H9 (cell line): ENCODE measurements at regions not wholly inside any gene's neighbourhood (a gene's known extent, or its start where the extent isn't known, plus 50 kb on each side); places are given as distances from the start of the nearest gene placed in this dataset.

ENCODE experiments used
- DNase-seq: peaks from one replicate; pipeline ENCODE4 v3.0.0-alpha.2; 2017
- H2AFZ ChIP-seq: one replicate; pipeline ENCODE4 v1.6.1; 2013; ENCODE audit warnings: mild to moderate bottlenecking, low read length, control low read depth, moderate library complexity
- H2AK5ac ChIP-seq: 2 replicates; pipeline ENCODE4 v1.6.1; 2013; ENCODE audit warnings: low read length, control low read depth, mixed read lengths; ENCODE audit not compliant: insufficient read length
- H2BK120ac ChIP-seq: one replicate; pipeline ENCODE4 v1.6.1; 2013; ENCODE audit warnings: low read depth, mild to moderate bottlenecking, low read length, control low read depth, inconsistent platforms; ENCODE audit not compliant: poor library complexity, severe bottlenecking
- H2BK12ac ChIP-seq: 2 replicates; pipeline ENCODE4 v1.6.1; 2013; ENCODE audit warnings: low read length, control low read depth, mixed read lengths, low read depth; ENCODE audit not compliant: insufficient read length
- H2BK15ac ChIP-seq: 2 replicates; pipeline ENCODE4 v1.6.1; 2013; ENCODE audit warnings: low read depth, low read length, control low read depth
- H2BK20ac ChIP-seq: one replicate; pipeline ENCODE4 v1.6.1; 2013; ENCODE audit warnings: low read depth, mild to moderate bottlenecking, low read length, control low read depth, inconsistent platforms; ENCODE audit not compliant: poor library complexity, severe bottlenecking
- H2BK5ac ChIP-seq: 2 replicates; pipeline ENCODE4 v1.6.1; 2013; ENCODE audit warnings: low read length, control low read depth, mixed read lengths; ENCODE audit not compliant: insufficient read length
- H3K14ac ChIP-seq: 2 replicates; pipeline ENCODE4 v1.6.1; 2013; ENCODE audit warnings: low read length, control low read depth; ENCODE audit not compliant: insufficient read depth
- H3K18ac ChIP-seq: 2 replicates; pipeline ENCODE4 v1.6.1; 2013; ENCODE audit warnings: low read depth, mild to moderate bottlenecking, mixed read lengths, low read length, control low read depth; ENCODE audit not compliant: insufficient read length
- H3K23ac ChIP-seq: 2 replicates; pipeline ENCODE4 v1.6.1; 2013; ENCODE audit warnings: low read length, control low read depth, mixed read lengths, low read depth; ENCODE audit not compliant: insufficient read length
- H3K23me2 ChIP-seq: 2 replicates; pipeline ENCODE4 v1.6.1; 2013; ENCODE audit warnings: low read depth, mild to moderate bottlenecking, mixed read lengths, low read length, control low read depth; ENCODE audit not compliant: insufficient read length, poor library complexity, severe bottlenecking
- H3K27ac ChIP-seq: 2 replicates; pipeline ENCODE4 v1.5.1; 2013; ENCODE audit warnings: low read length, control low read depth, mixed read lengths, low read depth; ENCODE audit not compliant: insufficient read length
- H3K27me3 ChIP-seq: 2 replicates; pipeline ENCODE4 v1.6.1; 2013; ENCODE audit warnings: low read length, control low read depth, inconsistent platforms; ENCODE audit not compliant: insufficient read depth
- H3K4ac ChIP-seq: 2 replicates; pipeline ENCODE4 v1.6.1; 2013; ENCODE audit warnings: low read depth, mild to moderate bottlenecking, control low read depth, inconsistent platforms, low read length, moderate library complexity
- H3K4me1 ChIP-seq: 2 replicates; pipeline ENCODE4 v1.6.1; 2013; ENCODE audit warnings: low read length, control low read depth, inconsistent platforms; ENCODE audit not compliant: insufficient read depth
- H3K4me2 ChIP-seq: 2 replicates; pipeline ENCODE4 v1.6.1; 2013; ENCODE audit warnings: low read length, control low read depth, mixed read lengths; ENCODE audit not compliant: insufficient read length, insufficient read depth
- H3K56ac ChIP-seq: 2 replicates; pipeline ENCODE4 v1.6.1; 2013; ENCODE audit warnings: low read depth, mild to moderate bottlenecking, mixed read lengths, low read length, control low read depth; ENCODE audit not compliant: insufficient read length
- H3K79me1 ChIP-seq: 2 replicates; pipeline ENCODE4 v1.6.1; 2013; ENCODE audit warnings: low read depth, mild to moderate bottlenecking, moderate library complexity, low read length, control low read depth, inconsistent platforms; ENCODE audit not compliant: insufficient read depth, poor library complexity, severe bottlenecking
- H3K79me2 ChIP-seq: 2 replicates; pipeline ENCODE4 v1.6.1; 2013; ENCODE audit warnings: low read length, control low read depth, inconsistent platforms; ENCODE audit not compliant: insufficient read depth
- H3K9ac ChIP-seq: 2 replicates; pipeline ENCODE4 v1.6.1; 2013; ENCODE audit warnings: low read length, control low read depth, mixed read lengths; ENCODE audit not compliant: insufficient read length; ENCODE audit errors: extremely low read depth
- H3K9me3 ChIP-seq: one replicate; pipeline ENCODE4 v1.6.1; 2013; ENCODE audit warnings: low read depth, low read length, inconsistent platforms; ENCODE audit not compliant: control insufficient read depth
- H3T11ph ChIP-seq: one replicate; pipeline ENCODE4 v1.6.1; 2013; ENCODE audit warnings: mild to moderate bottlenecking, low read length, control low read depth, inconsistent platforms
- H4K20me1 ChIP-seq: one replicate; pipeline ENCODE4 v1.6.1; 2013; ENCODE audit not compliant: control insufficient read depth, insufficient read length, insufficient read depth
- H4K5ac ChIP-seq: 2 replicates; pipeline ENCODE4 v1.6.1; 2013; ENCODE audit warnings: low read depth, mild to moderate bottlenecking, mixed read lengths, low read length, control low read depth; ENCODE audit not compliant: insufficient read length
- H4K8ac ChIP-seq: replicated peaks from 2 replicates; pipeline ENCODE4 v1.6.1; 2013; ENCODE audit warnings: low read length, control low read depth, mixed read lengths, low read depth; ENCODE audit not compliant: insufficient read length
- H4K91ac ChIP-seq: 2 replicates; pipeline ENCODE4 v1.6.1; 2013; ENCODE audit warnings: low read depth, mild to moderate bottlenecking, moderate library complexity, mixed read lengths, low read length, control low read depth; ENCODE audit not compliant: insufficient read length
- H3K27ac Mint-ChIP-seq, 3 experiments: 2 replicates in 2 of 3; 3 replicates in 1 of 3; pipeline ENCODE4 v1.8.0; 2020 to 2021; ENCODE audit warnings: mixed read lengths in 3 of 3, mild to moderate bottlenecking in 1 of 3, moderate library complexity in 1 of 3
- H3K27me3 Mint-ChIP-seq: 2 replicates; pipeline ENCODE4 v1.8.0; 2021; ENCODE audit warnings: low read depth, mild to moderate bottlenecking, moderate library complexity, mixed read lengths
- H3K36me3 Mint-ChIP-seq, 3 experiments: 2 replicates in 2 of 3; 3 replicates in 1 of 3; pipeline ENCODE4 v1.8.0; 2020 to 2021; ENCODE audit warnings: low read depth in 3 of 3, mixed read lengths in 3 of 3; ENCODE audit not compliant: insufficient read depth in 1 of 3
- H3K4me1 Mint-ChIP-seq, 2 experiments: 2 replicates each; pipeline ENCODE4 v1.8.0; 2020; ENCODE audit warnings: mixed read lengths in 2 of 2
- H3K4me3 Mint-ChIP-seq, 2 experiments: 2 replicates in 1 of 2; 3 replicates in 1 of 2; pipeline ENCODE4 v1.8.0; 2020 to 2021; ENCODE audit warnings: mild to moderate bottlenecking in 2 of 2, mixed read lengths in 2 of 2, moderate library complexity in 1 of 2
- H3K9me3 Mint-ChIP-seq, 2 experiments: 2 replicates in 1 of 2; 3 replicates in 1 of 2; pipeline ENCODE4 v1.8.0; 2020; ENCODE audit warnings: mild to moderate bottlenecking in 2 of 2, mixed read lengths in 2 of 2, moderate library complexity in 1 of 2
- WGBS: extraction: QIAGEN DNeasy Blood & Tissue Kit; methylation state at CpG from one replicate; pipeline ENCODE4 v1.1.7; 2013; ENCODE audit warnings: missing lambda C conversion rate, low lambda C conversion rate, mixed read lengths; ENCODE audit not compliant: insufficient read length; ENCODE audit errors: extremely low coverage; 5-methylcytosine and 5-hydroxymethylcytosine counted together
- TF ChIP-seq, protein P1 (sequence below): fragments of 200-600 bp; sonication (generic); conservative IDR thresholded peaks from 3 replicates; pipeline ENCODE4 v1.8.0; 2021; ENCODE audit warnings: antibody characterized with exemption, mild to moderate bottlenecking

DNA sequence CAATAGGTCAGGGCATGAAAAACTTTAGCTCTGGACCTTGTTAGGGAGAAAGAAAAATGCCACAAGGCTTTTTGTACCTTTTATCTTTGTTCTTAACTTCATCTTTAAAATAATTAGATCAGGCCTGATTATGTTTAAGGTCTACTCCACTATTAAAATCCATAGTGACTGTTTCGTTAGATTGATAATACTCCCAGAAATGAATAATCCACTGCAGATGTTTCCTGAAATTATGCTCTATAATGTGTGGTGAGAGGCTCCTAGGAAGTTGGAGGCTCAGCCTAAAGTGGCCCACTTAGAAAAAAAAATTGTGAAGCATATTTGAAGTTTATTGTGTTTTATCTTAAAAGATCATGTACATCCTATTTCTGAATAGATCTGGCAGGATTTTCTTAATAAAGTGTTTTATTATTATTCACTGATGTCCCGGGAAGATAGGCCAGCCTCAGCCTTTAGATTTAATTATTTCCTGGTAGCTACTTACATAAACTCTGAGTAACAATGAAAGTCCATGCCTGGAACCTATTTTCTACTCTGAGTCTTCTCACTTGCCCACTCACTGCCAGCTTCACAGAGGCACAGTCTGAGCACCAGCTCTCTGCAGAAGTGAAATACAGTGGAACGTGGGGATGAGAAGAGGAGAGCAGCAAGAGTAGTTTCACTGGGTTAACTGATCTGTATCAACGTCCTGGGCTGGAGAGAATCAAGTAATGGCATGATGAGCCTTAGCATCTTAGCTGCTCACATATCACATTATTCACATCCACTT, 126.8 kb upstream of the TMEM170B start:
- Histone ChIP-seq H3K18ac (no peak overlapping the region), H3K56ac (no peak overlapping the region), H3K9me3 (no peaks in the 10 kb centered on the region), H3K79me1 (no peaks in the 10 kb centered on the region), H4K20me1 (no peaks in the 10 kb centered on the region), H3K4me2 (no peak overlapping the region), H3T11ph (no peak overlapping the region), H3K27ac (no peak overlapping the region), H3K4ac (no peak overlapping the region), H4K5ac (no peak overlapping the region), H2BK20ac (no peak overlapping the region), H2BK12ac (no peak overlapping the region), H3K79me2 (no peaks in the 10 kb centered on the region), H2BK120ac (no peak overlapping the region), H4K91ac (no peak overlapping the region), H3K23me2 (no peaks in the 10 kb centered on the region), H3K9ac (no peak overlapping the region), H2BK15ac (no peak overlapping the region), H2BK5ac (no peak overlapping the region), H2AFZ (no peak overlapping the region), H3K4me1 (no peaks in the 10 kb centered on the region; the same call in 1 of the 2 replicates), H3K14ac (no peak overlapping the region), H2AK5ac (no peak overlapping the region), H3K27me3 (no peaks in the 10 kb centered on the region), H3K23ac (no peak overlapping the region), H4K8ac (no peak overlapping the region)
- DNase-seq: no peak
- Mint-ChIP-seq H3K36me3 (no peaks in the 10 kb centered on the region), H3K27ac (no peak overlapping the region; a peak in 1 of 7 replicates), H3K9me3 (no peaks in the 10 kb centered on the region; a peak in 1 of 5 replicates), H3K4me3 (no peak overlapping the region), H3K27me3 (no peaks in the 10 kb centered on the region), H3K4me1 (peaks cover 4 to 9% of the 10 kb centered on the region in 2 experiments; a peak in 2 of 4 replicates)
- TF ChIP-seq, protein P1, sequence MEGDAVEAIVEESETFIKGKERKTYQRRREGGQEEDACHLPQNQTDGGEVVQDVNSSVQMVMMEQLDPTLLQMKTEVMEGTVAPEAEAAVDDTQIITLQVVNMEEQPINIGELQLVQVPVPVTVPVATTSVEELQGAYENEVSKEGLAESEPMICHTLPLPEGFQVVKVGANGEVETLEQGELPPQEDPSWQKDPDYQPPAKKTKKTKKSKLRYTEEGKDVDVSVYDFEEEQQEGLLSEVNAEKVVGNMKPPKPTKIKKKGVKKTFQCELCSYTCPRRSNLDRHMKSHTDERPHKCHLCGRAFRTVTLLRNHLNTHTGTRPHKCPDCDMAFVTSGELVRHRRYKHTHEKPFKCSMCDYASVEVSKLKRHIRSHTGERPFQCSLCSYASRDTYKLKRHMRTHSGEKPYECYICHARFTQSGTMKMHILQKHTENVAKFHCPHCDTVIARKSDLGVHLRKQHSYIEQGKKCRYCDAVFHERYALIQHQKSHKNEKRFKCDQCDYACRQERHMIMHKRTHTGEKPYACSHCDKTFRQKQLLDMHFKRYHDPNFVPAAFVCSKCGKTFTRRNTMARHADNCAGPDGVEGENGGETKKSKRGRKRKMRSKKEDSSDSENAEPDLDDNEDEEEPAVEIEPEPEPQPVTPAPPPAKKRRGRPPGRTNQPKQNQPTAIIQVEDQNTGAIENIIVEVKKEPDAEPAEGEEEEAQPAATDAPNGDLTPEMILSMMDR: no peak
- no CpG with 5 or more reads among the region's 4 CpGs for WGBS
